HG02973 (cell line): ENCODE measurements at regions not wholly inside any gene's neighbourhood (a gene's known extent, or its start where the extent isn't known, plus 50 kb on each side); places are given as distances from the start of the nearest gene placed in this dataset.
"Not testable (repeated sequence)": the region's sequence is repeated elsewhere in the genome, so short reads cannot be mapped to it uniquely, and the experiment has no call there.

ENCODE experiments used
- ATAC-seq: cut with Tn5 transposase; IDR thresholded peaks from one replicate; pipeline ENCODE4 v1.9.1; 2021; ENCODE audit warnings: moderate library complexity; ENCODE audit not compliant: unreplicated experiment

DNA sequence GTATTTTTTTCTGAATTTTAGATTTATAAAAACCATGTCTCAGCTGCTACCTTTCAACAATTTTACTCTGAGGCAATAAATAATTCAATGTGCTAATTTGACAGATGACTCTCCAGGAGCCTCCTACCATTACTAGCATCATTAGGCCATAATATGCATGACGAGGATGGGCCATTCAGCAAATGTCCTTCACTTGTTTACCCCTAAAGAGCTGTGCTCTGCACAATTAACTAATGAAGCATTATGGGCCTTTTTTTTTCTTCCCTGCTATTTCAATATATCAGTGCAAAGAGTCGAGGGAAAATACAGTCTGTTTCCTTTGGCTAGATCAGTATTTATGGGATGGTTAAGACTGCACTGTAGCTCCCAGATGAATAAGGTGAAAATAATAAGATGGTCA lies 627.2 kb downstream of the ISL1 start:
- no peak for ATAC-seq

DNA sequence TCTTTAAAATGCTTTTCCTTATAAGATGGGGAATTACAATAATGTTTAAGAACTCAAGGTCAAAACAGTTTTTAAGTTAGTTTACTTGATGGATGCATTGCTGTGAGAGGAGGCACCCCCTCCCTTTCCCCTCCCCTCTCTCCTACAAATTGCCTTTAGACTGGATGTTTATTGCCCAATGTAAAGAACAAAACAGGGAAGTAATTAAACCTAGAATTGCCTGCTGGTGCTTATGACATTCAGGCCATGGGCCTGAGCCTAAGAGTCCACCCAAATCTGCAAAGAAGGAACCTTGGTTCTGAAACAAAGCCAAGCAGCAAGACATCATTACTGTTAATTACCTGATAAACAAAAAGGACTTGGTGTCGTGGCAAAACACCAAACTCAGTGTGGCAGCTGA lies 630.3 kb downstream of the ISL1 start:
- ATAC-seq, result no peak

DNA sequence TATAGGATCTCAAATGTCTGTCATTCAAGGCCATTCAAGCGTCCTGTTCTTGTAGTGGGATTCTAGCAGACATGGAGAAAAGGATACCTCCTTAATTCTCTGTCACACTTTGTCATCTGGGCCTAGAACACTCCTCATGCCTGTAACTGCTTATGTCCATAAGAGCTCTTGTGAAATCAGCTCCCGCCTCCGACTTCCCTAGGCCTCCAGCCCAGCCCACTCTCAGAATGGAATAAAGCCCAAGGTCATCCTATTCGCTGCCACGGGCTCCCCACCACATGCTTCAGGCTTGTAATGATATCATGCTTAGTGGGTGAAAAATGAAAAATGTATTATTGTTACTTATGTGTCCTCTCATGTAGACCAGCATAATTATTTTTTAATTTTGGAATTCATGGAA lies 632.5 kb downstream of the ISL1 start:
- ATAC-seq, result no peak

DNA sequence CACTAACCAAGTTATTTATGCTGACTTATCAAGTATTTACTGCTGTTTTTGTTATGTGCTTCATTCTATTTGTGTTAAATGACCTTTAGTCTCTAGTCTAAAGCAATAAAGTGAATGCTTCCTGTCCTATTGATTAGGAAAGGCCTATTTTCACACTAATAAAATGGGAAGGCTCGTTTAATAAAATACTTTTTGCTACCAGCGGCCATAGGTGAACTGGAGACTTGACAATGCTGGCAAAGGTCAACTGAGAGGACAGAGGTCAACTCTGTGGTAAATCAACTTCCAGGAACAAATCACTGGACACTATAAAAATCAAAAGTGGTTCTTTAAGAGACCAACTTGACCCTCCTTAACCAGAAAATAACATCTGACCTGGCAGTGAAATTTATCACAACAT lies 634.3 kb downstream of the ISL1 start:
- ATAC-seq, result no peak

DNA sequence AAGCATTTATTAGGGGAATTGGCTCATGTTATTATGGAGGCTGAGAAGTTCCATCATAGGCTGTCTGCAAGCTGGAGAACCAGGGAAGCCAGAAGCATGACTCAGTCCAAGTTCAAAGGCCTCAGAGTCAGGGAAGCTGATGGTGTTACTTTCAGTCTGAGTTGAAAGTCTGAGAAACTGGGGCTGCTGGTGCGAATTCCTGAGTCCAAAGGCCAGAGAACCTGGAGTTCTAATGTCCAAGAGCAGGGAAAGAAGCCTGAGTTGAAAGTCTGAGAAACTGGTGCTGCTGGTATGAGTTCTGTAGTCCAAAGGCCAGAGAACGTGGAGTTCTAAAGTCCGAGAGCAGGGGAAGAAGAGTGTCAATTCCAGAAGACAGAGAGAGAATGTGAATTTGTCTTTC lies 641.1 kb downstream of the ISL1 start:
- ATAC-seq, result no peak

DNA sequence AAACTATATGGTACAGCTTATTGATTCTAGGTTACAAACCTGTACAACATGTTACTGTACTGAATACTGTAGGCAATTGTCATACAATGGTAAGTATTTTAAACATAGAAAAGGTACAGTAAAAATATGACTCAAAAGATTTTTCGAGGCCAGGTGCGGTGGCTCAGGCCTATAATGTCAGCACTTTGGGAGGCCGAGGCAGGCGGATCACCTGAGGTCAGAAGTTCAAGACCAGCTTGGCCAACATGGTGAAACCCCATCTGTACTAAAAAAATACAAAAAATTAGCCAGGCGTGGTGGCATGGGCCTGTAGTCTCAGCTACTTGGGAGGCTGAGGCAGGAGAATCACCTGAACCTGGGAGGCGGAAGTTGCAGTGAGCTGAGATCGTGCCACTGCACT lies 646.6 kb downstream of the ISL1 start:
- ATAC-seq, result not testable (repeated sequence)

DNA sequence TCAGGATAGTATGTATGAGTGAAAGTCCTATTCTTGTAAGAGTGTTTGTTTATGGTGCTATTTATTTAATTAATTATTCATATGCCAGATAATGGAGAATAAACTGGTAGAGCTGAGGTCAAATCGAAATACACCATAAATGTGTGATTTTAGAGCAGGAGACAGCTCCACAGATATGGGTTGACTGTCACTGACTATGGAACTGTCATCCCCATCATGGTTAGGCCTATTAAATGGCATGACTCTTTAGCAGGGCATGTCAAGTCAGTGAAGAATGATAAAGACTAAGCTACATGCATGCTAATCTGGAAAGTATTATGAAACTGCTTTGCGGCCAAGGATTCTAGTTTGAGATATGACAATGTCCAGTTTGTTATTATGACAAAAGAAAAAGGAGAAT lies 658.6 kb downstream of the ISL1 start:
- ATAC-seq, result no peak

DNA sequence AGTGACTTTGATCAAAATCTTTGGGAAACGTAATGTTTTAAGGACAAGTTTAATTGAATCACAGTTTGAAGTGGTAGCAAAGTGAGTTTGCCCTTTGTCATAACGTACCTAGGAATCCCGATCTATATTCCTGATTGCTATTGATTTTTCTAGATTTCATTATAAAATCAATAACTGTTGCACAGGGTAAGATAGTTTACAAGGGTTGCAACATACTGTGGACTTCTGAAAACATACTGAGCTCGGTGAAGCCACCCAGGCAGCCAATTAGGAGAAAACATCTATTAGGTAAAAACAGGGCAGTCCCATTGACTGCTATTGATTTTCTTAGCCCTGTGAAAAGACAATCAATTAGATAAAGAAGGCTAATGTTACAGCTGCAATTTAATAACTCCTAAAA lies 659.9 kb downstream of the ISL1 start:
- no peak for ATAC-seq

DNA sequence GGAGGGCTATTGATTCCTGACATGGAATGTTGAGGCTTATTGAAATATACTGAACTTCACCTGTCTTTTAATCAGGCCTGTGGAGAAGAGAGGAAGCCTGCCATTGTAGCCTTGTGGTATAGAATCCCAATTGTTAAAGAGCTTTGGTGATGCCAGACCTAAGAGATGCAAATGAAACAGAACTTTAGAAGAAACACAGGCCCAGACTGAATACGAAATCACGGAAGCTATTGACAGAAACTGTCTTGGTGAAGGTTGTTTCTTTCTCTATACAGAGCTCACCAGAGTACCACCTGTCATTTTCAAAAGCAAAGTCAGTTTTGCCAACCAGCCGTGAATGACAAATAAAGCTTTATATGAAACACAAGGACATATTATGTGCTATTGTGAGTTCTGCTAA lies 660.3 kb downstream of the ISL1 start:
- no peak for ATAC-seq

DNA sequence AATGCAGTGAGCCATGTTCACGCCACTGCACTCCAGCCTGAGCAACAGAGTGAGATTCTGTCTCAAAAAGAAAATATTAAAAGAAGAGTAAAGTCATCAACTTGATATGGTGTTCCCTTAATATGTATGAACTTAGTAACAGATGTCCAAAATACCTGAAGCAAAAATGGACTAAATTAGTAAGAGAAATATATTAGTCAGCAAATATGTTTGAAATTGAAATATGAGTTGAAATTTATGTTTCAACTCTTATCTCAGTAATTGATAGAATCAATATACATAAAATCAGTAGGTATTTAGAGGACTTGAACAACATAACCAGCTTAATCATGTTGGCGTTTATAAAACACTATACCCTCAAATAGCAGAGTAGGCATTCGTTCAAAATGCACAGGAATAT lies 668.5 kb downstream of the ISL1 start:
- no peak for ATAC-seq

DNA sequence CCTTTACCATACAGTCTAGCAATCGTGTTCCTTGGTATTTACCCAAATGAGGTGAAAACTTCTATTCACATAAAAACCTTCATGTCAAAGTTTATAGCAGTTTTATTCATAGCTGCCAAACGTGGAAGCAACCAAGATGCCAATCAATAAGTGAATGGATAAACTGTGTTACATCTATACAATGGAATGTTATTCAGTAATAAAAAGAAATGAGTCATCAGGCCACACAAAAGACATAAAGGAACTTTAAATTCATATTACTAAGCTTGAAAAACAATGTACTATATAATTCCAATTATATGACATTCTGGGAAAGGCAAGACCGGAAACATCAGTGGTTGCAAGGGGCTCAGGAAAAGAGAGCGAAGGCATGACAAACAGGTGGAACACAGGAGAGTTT lies 679.9 kb downstream of the ISL1 start:
- ATAC-seq, result no peak

DNA sequence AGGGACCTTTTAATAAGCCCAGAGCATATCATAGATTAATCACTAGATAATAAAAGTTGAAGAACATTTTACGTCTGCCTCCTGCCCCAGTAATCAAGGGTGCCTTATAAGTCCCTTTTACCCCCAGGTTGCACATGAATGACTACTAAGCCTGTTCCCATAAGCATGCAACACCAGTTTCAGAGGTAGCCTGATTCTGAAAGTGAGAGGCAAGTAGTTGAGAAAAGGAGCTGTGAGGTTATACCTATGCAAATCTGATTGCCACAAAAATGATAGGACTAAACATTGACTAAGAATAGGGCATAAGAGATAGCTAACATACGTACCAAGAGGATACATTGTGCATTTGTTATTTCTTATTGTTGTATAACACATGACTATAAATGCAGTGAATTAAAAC lies 681.9 kb downstream of the ISL1 start:
- peak; percentile 82 for ATAC-seq

DNA sequence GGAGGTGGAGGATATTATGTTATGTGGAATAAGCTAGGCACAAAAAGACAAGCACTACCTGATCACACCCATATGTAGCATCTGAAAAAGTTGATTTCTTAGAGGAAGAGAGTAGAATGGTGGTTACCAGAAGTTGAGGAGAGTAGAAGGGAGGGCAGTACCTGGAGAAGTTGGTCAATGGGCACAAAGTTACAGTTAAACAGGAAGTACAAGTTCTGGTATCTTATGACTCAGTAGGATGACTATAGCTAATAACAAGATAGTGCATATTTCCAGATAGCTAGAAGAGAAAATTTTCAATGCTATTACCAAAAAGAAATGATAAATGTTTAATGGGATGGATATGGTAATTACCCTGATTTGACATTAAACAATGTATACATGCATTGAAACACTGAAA lies 686.7 kb downstream of the ISL1 start:
- no peak for ATAC-seq

DNA sequence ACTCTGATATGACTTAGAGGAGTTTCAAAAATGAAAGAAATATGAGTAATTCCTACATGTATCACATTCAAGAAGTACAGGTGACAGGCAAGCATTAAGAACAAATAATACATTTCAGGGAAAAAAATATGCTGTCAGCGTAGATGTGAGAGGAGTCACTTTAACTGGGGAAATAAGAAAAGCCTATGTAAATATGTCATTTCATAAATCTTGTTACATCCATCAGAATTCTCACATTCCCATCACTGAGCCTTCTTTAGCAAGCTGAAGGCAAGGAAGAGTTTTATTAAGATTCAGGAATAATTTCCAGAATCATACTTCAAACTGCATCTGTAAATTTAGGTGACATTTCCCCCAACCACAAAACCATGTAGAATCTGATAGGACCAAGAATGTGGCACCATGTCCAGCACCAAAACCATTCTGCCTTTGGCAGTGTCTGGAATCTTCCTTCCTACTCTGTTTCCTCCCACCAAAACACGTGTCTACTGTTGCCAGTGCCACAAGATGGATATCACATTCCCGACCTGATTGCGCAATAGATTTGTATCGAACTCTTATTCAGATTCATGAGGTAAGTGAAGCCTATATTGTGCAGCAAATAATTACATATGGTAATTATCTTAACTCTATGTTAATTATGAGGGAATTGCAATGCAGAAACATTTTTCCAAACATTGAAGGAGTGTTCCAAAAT lies 690.9 kb downstream of the ISL1 start:
- ATAC-seq, result no peak

DNA sequence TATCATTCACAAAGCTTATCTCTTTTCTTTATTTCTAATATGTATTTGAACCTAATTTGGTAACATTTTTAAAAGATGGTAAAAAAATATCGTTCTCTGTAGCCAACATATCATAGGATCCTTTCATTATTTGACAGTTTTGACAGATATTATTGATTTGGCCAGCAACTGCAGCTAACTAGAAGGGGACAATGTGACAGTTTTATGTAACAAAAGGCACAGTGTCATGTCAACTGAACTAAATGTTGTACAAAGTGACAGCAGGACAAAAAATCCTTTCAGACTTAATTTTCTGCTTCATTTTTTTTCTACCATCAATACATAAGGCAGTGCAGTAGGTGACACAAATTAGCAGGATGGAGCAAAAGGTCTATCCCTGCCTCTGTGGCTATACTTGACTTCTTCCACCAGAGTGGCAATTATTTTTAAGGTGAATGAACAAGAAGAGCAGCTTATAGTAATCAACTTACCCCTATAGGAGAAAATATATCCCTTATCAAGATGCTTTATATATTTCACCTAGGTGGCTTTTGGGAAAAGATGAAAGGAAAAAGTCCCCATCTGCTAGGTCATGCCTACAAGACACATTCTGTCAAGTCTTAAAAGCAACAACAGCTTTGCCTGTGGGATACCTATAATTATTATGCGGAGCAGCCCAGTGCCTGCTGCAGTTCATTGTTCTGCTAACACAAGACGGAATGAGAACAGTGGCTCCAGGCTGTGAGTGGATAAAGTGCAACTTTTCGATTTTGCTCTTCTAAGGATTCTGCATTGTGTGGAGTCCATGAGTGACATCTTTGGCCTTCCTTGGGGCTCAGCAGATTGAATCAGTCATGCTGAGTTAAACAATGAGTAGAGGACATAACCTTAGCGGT lies 694.9 kb downstream of the ISL1 start:
- ATAC-seq, result no peak

DNA sequence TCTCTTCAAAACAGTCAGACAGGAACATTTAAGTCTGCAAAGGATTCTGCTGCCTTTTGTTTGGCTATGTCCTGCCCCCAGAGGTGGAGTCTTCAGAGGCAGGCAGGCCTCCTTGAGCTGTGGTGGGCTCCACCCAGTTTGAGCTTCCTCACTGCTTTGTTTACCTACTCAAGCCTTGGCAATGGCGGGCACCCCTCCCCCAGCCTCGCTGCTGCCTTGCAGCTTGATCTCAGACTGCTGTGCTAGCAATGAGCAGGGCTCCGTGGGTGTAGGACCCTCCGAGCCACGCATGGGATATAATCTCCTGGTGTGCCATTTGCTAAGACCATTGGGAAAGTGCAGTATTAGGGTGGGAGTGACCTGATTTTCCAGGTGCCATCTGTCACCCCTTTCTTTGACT lies 685.4 kb upstream of the ITGA1 start:
- ATAC-seq, result not testable (repeated sequence)

DNA sequence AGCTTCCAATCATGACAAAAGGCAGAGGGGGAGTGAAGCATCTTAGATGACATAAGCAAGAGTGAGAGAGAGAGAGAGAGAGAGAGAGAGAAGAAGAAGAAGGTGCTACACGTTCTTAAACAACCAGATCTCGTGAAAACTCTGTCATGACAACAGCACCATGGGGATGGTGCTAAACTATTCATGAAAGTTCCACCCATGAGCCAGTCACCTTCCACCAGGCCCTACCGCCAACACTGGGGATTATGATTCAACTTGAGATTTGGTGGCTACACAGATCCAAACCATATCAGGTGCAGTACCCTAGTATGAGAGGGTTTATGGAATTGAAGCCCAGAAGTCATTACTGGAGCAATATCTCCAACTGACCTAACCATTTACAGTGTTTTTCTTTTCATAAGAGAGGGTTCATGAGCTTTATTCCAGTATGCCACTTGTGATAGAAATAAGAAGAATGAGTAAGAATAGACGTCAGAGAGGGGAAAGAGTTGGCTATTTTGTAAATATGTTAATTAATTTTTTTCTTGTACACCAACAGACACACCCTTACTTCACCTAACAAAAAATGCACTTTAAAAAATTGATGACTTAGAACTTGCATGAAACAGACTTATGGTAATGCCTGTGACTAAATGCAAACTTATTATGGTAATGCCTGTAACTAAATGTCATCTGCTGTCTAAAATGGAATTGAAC lies 680.4 kb upstream of the ITGA1 start:
- ATAC-seq, result no peak

DNA sequence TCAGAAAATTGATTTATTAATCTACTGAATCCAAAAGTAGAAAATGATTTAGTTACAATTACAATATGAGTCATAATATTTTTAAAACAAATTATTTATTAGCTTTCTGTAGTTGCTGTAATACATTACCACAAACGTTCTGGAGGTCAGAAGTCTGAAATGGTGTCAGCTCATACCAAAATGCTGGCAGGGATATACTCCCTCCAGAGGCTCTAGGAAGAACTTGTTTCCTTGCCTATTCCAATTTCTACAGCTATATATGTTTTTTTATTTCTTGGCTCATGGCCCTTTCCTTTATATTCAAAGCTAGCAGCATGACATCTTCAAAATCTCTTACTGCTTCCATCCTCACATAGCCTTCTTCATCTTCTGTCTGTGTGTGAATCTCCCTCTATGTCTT lies 667.9 kb upstream of the ITGA1 start:
- ATAC-seq, result no peak

DNA sequence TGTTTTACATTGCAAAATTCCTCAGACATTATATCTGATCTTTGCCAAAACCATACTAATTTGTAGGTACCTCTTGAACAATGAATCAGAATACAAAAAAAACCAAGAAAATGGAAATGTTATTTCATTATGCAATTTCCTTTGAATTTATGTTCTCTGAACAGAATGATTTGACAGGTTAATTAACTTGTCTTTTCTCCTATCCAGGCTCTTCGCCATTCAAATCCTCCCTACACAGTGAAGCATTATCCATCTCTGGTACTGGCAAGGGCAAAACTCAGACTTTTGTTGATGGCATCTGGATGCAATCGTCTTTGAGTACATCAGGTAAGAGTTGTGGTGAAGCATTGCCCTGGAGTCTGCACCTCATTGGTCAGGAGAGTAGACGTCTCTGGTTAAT lies 655.7 kb upstream of the ITGA1 start:
- no peak for ATAC-seq

DNA sequence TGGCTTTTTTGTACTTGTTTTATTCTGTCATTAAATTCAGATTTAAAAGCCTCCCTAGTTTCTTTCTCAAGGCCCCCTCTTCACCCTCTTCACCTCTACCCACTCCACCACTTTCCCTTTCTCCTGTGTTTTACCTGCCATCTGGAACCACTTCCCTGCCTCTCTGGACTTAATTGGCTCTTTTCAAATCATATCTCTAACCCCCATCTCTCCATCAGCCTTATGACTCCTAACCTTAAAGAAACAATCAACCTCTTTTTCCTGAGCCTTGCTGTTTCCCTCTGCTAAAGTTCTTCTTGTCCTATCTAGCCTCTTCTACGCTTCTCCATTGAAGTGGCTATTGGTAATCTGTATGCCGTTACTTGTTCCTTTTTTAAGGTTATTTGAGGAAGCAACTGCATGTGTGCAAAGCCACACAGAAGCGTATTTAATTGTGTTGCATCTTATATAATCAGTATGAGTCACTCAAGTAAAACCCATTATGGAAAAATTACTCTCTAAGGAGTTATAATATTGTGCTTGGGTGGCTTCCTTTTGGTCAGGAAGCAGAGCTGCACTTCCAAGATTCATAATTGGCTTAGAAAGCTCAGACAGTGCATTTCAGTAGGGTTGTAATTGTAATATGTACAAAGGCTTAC lies 653.6 kb upstream of the ITGA1 start:
- ATAC-seq, result no peak

DNA sequence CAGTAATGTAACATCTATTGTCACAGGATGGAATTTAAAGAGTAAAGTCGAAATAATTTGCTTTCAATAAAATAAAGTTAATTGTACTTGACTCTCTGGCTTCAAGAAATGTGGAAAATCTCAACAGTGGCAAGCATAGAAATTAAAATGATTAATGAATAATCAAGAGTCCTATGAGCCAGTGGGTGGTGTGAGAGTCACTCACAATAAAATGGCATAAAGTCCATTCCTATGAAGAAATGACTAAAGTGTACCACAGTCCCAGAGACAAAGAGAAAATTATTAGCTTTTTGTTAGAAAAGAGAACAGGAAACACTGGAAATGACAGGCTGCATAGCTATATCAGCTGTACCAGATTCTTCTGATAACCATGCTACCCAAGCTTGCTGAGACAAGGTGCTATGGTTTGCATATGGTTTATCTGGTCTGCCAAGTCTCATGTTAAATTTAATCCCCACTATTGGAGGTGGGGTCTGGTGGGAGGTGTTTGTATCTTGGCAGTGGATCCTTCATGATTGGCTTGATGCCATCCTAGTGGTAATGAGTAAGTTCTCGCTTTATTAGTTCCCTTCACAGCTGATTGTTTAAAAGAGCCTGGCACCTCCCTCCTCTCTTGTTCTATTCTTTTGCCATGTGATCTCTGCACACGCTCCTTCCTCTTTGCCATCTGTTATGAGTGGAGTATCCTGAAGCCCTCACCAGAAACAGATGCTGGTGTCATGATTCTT lies 647.7 kb upstream of the ITGA1 start:
- ATAC-seq, result no peak
